ENCODE measurements at regions not wholly inside any gene's neighbourhood (a gene's known extent, or its start where the extent isn't known, plus 50 kb on each side); places are given as distances from the start of the nearest gene placed in this dataset.

- TF ChIP-seq CTCF (IDR thresholded peaks at IDR 0.05) (no peak), POLR2A (IDR thresholded peaks at IDR 0.05) (no peak)
Observed at GRCh38 chr5:109563739-109564138, 126.0 kb upstream of the MAN2A1 start.

Measured in Peyer's patch (tissue), 4 donors.